Fibroblast of lung (primary cell): ENCODE measurements at regions not wholly inside any gene's neighbourhood (a gene's known extent, or its start where the extent isn't known, plus 50 kb on each side); places are given as distances from the start of the nearest gene placed in this dataset.
A peak's percentile ranks its signal among the peaks of the same experiment; 100 is the strongest.

ENCODE experiments used
- CTCF ChIP-seq, 2 donors: IDR thresholded peaks in 1 of 2; conservative IDR thresholded peaks in 1 of 2; 1 replicate in 1 of 2; 2 replicates in 1 of 2; pipeline ENCODE4 v1.5.1; 2011 to 2012; ENCODE audit warnings: low read length in 2 of 2, control low read depth in 1 of 2, inconsistent platforms in 1 of 2, low read depth in 1 of 2, mild to moderate bottlenecking in 1 of 2
- EZH2 ChIP-seq: IDR thresholded peaks from 2 replicates; pipeline ENCODE4 v1.5.1; 2012; ENCODE audit warnings: low read length, control low read depth, mild to moderate bottlenecking; ENCODE audit errors: missing control alignments

- TF ChIP-seq CTCF (conservative IDR thresholded peaks at IDR 0.05 in 1 of 2, IDR thresholded peaks at IDR 0.05 in 1 of 2; ENCODE audit: low read depth in 1 of 2, low read length in 2 of 2) (peak; percentile 62 to 67), EZH2 (no peak)
Observed at GRCh38 chr7:15015545-15016314, 113.2 kb upstream of the DGKB start.
